HepG2 (cell line): ENCODE measurements at regions not wholly inside any gene's neighbourhood (a gene's known extent, or its start where the extent isn't known, plus 50 kb on each side); places are given as distances from the start of the nearest gene placed in this dataset.

ENCODE experiments used
- KAT2B ChIP-seq: fragments of 150-350 bp; IDR thresholded peaks from 2 replicates; pipeline ENCODE4 v1.6.1; 2014; ENCODE audit warnings: low read depth, low read length, borderline replicate concordance
- MYC ChIP-seq: sonication (generic); formaldehyde crosslinking; IDR thresholded peaks from 2 replicates; pipeline ENCODE4 v1.9.0; 2021; ENCODE audit warnings: missing genetic modification reagents, borderline replicate concordance
- POLR2AphosphoS2 ChIP-seq: IDR thresholded peaks from 2 replicates; pipeline ENCODE4 v1.6.1; 2011; ENCODE audit warnings: low read depth, low read length, improper control_type of control experiment
- SIN3A ChIP-seq: IDR thresholded peaks from 2 replicates; pipeline ENCODE4 v1.6.1; 2011; ENCODE audit warnings: low read depth, mild to moderate bottlenecking, control low read depth, low read length, borderline replicate concordance
- TARDBP ChIP-seq: sonication (generic); formaldehyde crosslinking; IDR thresholded peaks from 2 replicates; pipeline ENCODE4 v1.8.0; 2022; ENCODE audit warnings: mild to moderate bottlenecking, missing genetic modification reagents
- YEATS4 ChIP-seq: sonication (generic); formaldehyde crosslinking; IDR thresholded peaks from 2 replicates; pipeline ENCODE4 v1.4.0; 2020; ENCODE audit warnings: missing genetic modification reagents, borderline replicate concordance
- TF ChIP-seq, protein P1 (sequence below): sonication (generic); formaldehyde crosslinking; IDR thresholded peaks from 2 replicates; pipeline ENCODE4 v1.5.1; 2020; ENCODE audit warnings: mild to moderate bottlenecking, missing genetic modification reagents
- TF ChIP-seq, protein P2 (sequence below): sonication (generic); formaldehyde crosslinking; IDR thresholded peaks from 2 replicates; pipeline ENCODE4 v1.4.0; 2020; ENCODE audit warnings: missing genetic modification reagents, borderline replicate concordance
- TF ChIP-seq, protein P3 (sequence below): sonication (generic); formaldehyde crosslinking; IDR thresholded peaks from 2 replicates; pipeline ENCODE4 v1.5.0; 2020; ENCODE audit warnings: mild to moderate bottlenecking, missing genetic modification reagents, moderate library complexity
- TF ChIP-seq, protein P4 (sequence below): sonication (generic); formaldehyde crosslinking; IDR thresholded peaks from 2 replicates; pipeline ENCODE4 v1.4.0; 2020; ENCODE audit warnings: missing genetic modification reagents

DNA sequence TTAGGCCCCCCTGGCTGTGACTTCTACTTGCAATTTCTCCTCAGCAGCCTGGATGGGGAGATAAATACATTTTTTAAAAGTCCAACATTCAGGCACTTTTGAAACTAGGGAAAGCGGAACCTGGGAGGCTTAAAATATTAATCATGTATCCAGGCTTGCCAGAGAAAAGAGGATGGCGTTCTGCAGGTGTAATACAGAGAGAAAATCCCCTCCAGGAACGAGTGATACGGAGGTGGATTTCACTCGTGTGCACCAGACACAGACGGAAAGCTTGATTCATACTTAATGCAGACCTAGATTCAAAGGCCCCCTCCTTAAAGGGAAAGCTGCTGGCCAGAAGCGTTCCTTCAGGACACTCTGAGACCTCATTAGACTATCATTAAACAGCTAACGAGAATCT, 354.0 kb upstream of the BOD1L1 start:
- TF ChIP-seq, protein P1, sequence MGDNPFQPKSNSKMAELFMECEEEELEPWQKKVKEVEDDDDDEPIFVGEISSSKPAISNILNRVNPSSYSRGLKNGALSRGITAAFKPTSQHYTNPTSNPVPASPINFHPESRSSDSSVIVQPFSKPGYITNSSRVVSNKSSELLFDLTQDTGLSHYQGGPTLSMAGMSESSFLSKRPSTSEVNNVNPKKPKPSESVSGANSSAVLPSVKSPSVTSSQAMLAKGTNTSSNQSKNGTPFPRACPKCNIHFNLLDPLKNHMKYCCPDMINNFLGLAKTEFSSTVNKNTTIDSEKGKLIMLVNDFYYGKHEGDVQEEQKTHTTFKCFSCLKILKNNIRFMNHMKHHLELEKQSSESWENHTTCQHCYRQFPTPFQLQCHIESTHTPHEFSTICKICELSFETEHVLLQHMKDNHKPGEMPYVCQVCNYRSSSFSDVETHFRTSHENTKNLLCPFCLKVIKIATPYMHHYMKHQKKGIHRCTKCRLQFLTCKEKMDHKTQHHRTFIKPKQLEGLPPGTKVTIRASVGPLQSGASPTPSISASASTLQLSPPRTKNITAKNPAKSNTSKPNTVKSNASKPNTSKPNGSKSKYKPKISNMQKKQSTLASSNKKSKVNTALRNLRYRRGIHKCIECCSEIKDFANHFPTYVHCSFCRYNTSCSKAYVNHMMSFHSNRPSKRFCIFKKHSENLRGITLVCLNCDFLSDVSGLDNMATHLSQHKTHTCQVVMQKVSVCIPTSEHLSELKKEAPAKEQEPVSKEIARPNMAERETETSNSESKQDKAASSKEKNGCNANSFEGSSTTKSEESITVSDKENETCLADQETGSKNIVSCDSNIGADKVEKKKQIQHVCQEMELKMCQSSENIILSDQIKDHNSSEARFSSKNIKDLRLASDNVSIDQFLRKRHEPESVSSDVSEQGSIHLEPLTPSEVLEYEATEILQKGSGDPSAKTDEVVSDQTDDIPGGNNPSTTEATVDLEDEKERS = no peak
- TF ChIP-seq, protein P2, sequence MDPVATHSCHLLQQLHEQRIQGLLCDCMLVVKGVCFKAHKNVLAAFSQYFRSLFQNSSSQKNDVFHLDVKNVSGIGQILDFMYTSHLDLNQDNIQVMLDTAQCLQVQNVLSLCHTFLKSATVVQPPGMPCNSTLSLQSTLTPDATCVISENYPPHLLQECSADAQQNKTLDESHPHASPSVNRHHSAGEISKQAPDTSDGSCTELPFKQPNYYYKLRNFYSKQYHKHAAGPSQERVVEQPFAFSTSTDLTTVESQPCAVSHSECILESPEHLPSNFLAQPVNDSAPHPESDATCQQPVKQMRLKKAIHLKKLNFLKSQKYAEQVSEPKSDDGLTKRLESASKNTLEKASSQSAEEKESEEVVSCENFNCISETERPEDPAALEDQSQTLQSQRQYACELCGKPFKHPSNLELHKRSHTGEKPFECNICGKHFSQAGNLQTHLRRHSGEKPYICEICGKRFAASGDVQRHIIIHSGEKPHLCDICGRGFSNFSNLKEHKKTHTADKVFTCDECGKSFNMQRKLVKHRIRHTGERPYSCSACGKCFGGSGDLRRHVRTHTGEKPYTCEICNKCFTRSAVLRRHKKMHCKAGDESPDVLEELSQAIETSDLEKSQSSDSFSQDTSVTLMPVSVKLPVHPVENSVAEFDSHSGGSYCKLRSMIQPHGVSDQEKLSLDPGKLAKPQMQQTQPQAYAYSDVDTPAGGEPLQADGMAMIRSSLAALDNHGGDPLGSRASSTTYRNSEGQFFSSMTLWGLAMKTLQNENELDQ = no peak
- TF ChIP-seq TARDBP (no peak), POLR2AphosphoS2 (no peak), SIN3A (no peak), YEATS4 (CRISPR knock-in tag) (no peak), KAT2B (no peak), MYC (CRISPR knock-in tag) (no peak)
- TF ChIP-seq, protein P3, sequence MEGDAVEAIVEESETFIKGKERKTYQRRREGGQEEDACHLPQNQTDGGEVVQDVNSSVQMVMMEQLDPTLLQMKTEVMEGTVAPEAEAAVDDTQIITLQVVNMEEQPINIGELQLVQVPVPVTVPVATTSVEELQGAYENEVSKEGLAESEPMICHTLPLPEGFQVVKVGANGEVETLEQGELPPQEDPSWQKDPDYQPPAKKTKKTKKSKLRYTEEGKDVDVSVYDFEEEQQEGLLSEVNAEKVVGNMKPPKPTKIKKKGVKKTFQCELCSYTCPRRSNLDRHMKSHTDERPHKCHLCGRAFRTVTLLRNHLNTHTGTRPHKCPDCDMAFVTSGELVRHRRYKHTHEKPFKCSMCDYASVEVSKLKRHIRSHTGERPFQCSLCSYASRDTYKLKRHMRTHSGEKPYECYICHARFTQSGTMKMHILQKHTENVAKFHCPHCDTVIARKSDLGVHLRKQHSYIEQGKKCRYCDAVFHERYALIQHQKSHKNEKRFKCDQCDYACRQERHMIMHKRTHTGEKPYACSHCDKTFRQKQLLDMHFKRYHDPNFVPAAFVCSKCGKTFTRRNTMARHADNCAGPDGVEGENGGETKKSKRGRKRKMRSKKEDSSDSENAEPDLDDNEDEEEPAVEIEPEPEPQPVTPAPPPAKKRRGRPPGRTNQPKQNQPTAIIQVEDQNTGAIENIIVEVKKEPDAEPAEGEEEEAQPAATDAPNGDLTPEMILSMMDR (CRISPR knock-in tag) = no peak
- TF ChIP-seq, protein P4, sequence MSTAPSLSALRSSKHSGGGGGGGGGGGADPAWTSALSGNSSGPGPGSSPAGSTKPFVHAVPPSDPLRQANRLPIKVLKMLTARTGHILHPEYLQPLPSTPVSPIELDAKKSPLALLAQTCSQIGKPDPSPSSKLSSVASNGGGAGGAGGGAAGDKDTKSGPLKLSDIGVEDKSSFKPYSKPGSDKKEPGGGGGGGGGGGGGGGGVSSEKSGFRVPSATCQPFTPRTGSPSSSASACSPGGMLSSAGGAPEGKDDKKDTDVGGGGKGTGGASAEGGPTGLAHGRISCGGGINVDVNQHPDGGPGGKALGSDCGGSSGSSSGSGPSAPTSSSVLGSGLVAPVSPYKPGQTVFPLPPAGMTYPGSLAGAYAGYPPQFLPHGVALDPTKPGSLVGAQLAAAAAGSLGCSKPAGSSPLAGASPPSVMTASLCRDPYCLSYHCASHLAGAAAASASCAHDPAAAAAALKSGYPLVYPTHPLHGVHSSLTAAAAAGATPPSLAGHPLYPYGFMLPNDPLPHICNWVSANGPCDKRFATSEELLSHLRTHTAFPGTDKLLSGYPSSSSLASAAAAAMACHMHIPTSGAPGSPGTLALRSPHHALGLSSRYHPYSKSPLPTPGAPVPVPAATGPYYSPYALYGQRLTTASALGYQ (CRISPR knock-in tag) = no peak
